ENCODE measurements at regions not wholly inside any gene's neighbourhood (a gene's known extent, or its start where the extent isn't known, plus 50 kb on each side); places are given as distances from the start of the nearest gene placed in this dataset.

DNA sequence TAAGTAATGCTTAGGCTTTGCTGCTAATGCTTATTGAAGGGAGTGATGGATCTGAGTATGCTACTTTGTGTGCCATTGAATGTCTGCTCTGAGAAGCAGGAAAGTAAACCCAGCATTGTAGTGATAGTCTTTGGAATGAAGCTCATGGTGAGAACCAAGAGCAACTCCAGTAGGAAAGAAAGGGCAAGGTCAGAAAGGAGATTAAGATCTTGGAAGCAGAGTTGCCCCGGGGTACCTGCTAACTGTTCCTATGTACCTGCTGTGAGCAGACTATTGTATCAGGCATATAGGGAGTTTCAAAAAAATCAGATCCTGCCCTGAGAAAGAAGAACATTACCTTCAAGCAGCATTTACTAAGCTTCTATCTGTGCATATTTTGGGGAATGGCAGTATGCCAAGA is 54.5 kb upstream of the AASS start:
- intact Hi-C loops (cut with DNase I) = no loop called here
- Histone ChIP-seq H3K4me3 (no peak overlapping the region), H3K27me3 (ENCODE audit: low read depth) (no peaks in the 10 kb centered on the region), H3K36me3 (no peaks in the 10 kb centered on the region), H3K27ac (no peak overlapping the region), H3K4me1 (no peaks in the 10 kb centered on the region), H3K9me3 (no peaks in the 10 kb centered on the region)
- ATAC-seq = no peak
- TF ChIP-seq CTCF (IDR thresholded peaks at IDR 0.05) = no peak
- no peak for DNase-seq

Data from lower lobe of right lung (tissue), 2 donors.